Muscle layer of duodenum (tissue), 2 donors: ENCODE measurements at regions not wholly inside any gene's neighbourhood (a gene's known extent, or its start where the extent isn't known, plus 50 kb on each side); places are given as distances from the start of the nearest gene placed in this dataset.
"Not testable (repeated sequence)": the region's sequence is repeated elsewhere in the genome, so short reads cannot be mapped to it uniquely, and the experiment has no call there.

Experiments used
- H3K27ac ChIP-seq: one replicate; pipeline ENCODE4 v1.7.0; 2013; ENCODE audit warnings: mild to moderate bottlenecking, low read length
- H3K27me3 ChIP-seq: one replicate; pipeline ENCODE4 v1.7.0; 2013; ENCODE audit warnings: low read depth, mild to moderate bottlenecking, control low read depth, low read length
- H3K36me3 ChIP-seq, 2 donors: one replicate each; pipeline ENCODE4 v1.7.0; 2013; ENCODE audit warnings: low read length in 2 of 2, control low read depth in 1 of 2, mild to moderate bottlenecking in 1 of 2; ENCODE audit not compliant: insufficient read depth in 2 of 2, control insufficient read depth in 1 of 2
- H3K4me1 ChIP-seq, 2 donors: one replicate each; pipeline ENCODE4 v1.7.0; 2013; ENCODE audit warnings: low read length in 2 of 2, mild to moderate bottlenecking in 2 of 2, control low read depth in 1 of 2, moderate library complexity in 1 of 2; ENCODE audit not compliant: insufficient read depth in 2 of 2, control insufficient read depth in 1 of 2
- H3K4me3 ChIP-seq, 2 donors: one replicate each; pipeline ENCODE4 v1.7.0; 2013; ENCODE audit warnings: low read length in 2 of 2, low read depth in 1 of 2, mild to moderate bottlenecking in 1 of 2
- H3K9me3 ChIP-seq, 2 donors: one replicate each; pipeline ENCODE4 v1.7.0; 2013; ENCODE audit warnings: low read length in 2 of 2, control low read depth in 1 of 2, mild to moderate bottlenecking in 1 of 2; ENCODE audit not compliant: control insufficient read depth in 1 of 2
- donor health status: healthy.

DNA sequence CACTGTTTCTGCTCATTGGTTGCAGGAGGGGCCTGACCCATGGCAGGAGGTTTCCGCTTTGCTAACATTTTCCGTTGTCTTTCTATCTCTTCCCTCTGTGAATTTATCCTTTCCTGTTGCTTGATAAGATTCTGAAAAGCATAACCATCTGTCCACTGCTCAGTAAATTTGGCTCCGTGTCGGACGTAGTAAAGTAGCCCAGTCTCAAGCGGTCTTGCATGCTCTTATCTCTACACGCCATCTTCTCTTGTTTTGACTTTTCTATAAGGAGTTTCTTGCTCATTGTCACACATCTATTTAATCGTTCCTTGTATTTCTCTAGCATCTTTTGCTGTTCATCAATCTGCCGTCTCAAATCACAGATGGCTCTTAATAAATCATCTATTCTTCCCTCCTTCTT is 216.3 kb upstream of the CCL2 start:
- not testable (repeated sequence) for H3K27ac ChIP-seq, H3K9me3 ChIP-seq, H3K4me3 ChIP-seq, H3K27me3 ChIP-seq, H3K4me1 ChIP-seq, H3K36me3 ChIP-seq

GRCh38 chr17:34039213-34039612 is 215.9 kb upstream of the CCL2 start:
- H3K27ac ChIP-seq, H3K4me1 ChIP-seq, H3K36me3 ChIP-seq, H3K4me3 ChIP-seq, H3K27me3 ChIP-seq, H3K9me3 ChIP-seq: not testable (repeated sequence)

- H3K36me3 ChIP-seq = not testable (repeated sequence)
These were observed 215.1 kb upstream of the CCL2 start for GRCh38 chr17:34039759-34040555.

GRCh38 chr17:34045990-34046389 is 209.1 kb upstream of the CCL2 start:
- Histone ChIP-seq H3K4me1 (no peaks in the 10 kb centered on the region), H3K27me3 (no peaks in the 10 kb centered on the region), H3K9me3 (peaks cover 0 to 12% of the 10 kb centered on the region in 2 donors), H3K27ac (no peak overlapping the region), H3K36me3 (no peaks in the 10 kb centered on the region), H3K4me3 (no peak overlapping the region)

More at GRCh38 chr17:34039759-34040555, 215.1 kb upstream of the CCL2 start:
- not testable (repeated sequence) for H3K27ac ChIP-seq, H3K27me3 ChIP-seq, H3K4me3 ChIP-seq, H3K4me1 ChIP-seq, H3K9me3 ChIP-seq

- H3K4me3 ChIP-seq = no peak overlapping the region
- no peak overlapping the region for H3K27ac ChIP-seq
- no peaks in the 10 kb centered on the region for H3K4me1 ChIP-seq
- H3K9me3 ChIP-seq = peaks cover 0 to 6% of the 10 kb centered on the region in 2 donors
- no peaks in the 10 kb centered on the region for H3K36me3 ChIP-seq
- no peaks in the 10 kb centered on the region for H3K27me3 ChIP-seq
These were observed 204.0 kb upstream of the CCL2 start for GRCh38 chr17:34051046-34051445.

- H3K27me3 ChIP-seq = no peaks in the 10 kb centered on the region
- peaks cover 0 to 6% of the 10 kb centered on the region in 2 donors for H3K9me3 ChIP-seq
- H3K27ac ChIP-seq = no peak overlapping the region
- H3K4me3 ChIP-seq = no peak overlapping the region
- no peaks in the 10 kb centered on the region for H3K4me1 ChIP-seq
- no peaks in the 10 kb centered on the region for H3K36me3 ChIP-seq
These were observed 200.6 kb upstream of the CCL2 start for GRCh38 chr17:34054495-34054894.

DNA sequence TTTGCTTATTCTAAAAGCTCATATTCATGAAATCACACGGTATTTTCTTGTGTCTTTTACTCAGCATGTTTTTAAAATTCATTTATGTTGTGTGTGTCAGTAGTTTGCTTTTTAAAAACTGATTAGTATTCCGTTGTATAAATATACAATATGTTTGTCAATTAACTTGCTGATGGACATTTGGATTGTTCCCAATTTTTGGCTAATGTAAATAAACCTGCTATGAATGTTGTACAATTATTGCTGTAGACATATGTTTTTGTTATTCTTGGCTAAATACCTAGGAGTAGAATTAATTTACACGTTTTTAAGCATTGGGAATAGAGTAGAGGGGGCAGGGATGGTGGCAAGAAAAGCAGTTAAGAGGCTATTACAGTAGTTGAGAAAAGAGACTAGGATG is 199.5 kb upstream of the CCL2 start:
- no peaks in the 10 kb centered on the region for H3K4me1 ChIP-seq
- no peak overlapping the region for H3K27ac ChIP-seq

DNA sequence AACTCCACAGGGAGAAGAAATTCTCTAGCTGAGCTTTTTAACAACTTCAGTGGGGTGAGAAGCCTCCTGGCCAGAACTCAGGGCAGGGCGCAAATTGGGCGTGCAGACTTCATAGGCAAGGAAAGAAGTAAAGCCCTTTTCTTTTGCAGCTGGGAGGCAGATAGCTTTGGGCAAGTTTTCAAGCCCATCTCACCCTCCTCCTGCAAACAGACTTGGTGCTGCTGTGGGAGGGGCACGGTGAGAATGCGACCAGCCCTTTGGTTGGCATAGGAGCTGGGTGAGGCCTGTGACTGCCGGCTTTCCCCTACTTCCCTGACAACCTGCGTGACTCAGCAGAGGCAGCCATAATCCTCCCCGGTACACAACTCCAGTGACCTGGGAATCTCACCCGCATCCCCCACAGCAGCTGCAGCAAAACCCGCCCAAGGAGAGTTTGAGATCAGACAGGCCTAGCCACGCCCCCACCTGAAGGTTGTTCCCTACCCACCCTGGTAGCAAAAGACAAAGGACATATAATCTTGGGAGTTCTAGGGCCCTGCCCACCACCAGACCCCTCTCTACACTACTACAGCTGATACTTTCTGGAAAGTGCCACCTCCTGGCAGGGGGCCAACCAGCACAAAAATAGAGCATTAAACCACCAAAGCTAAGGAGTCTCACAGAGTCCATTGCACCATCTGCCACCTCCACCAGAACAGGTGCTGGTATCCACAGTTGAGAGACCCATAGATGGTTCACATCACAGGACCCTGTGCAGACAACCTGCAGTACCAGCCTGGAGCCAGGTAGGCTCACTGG is 195.5 kb upstream of the CCL2 start:
- Histone ChIP-seq H3K36me3 (no peaks in the 10 kb centered on the region), H3K4me1 (no peaks in the 10 kb centered on the region), H3K9me3 (peaks cover 0 to 11% of the 10 kb centered on the region in 2 donors), H3K4me3 (no peak overlapping the region), H3K27me3 (no peaks in the 10 kb centered on the region), H3K27ac (no peak overlapping the region)

More for the DNA sequence above, 199.5 kb upstream of the CCL2 start:
- Histone ChIP-seq H3K36me3 (no peaks in the 10 kb centered on the region), H3K9me3 (peaks cover 0 to 11% of the 10 kb centered on the region in 2 donors), H3K27me3 (no peaks in the 10 kb centered on the region), H3K4me3 (no peak overlapping the region)

- Histone ChIP-seq H3K9me3 (peaks cover 0 to 3% of the 10 kb centered on the region in 2 donors), H3K27me3 (no peaks in the 10 kb centered on the region), H3K36me3 (no peaks in the 10 kb centered on the region), H3K4me3 (no peak overlapping the region), H3K4me1 (no peaks in the 10 kb centered on the region), H3K27ac (no peak overlapping the region)
These were observed 188.6 kb upstream of the CCL2 start for GRCh38 chr17:34066528-34066927.

- H3K4me3 ChIP-seq = no peak overlapping the region
- no peaks in the 10 kb centered on the region for H3K27me3 ChIP-seq
- H3K4me1 ChIP-seq = no peaks in the 10 kb centered on the region
- no peaks in the 10 kb centered on the region for H3K36me3 ChIP-seq
- H3K27ac ChIP-seq = no peak overlapping the region
- H3K9me3 ChIP-seq = peaks cover 0 to 3% of the 10 kb centered on the region in 2 donors
These were observed 188.1 kb upstream of the CCL2 start for GRCh38 chr17:34067011-34067410.

DNA sequence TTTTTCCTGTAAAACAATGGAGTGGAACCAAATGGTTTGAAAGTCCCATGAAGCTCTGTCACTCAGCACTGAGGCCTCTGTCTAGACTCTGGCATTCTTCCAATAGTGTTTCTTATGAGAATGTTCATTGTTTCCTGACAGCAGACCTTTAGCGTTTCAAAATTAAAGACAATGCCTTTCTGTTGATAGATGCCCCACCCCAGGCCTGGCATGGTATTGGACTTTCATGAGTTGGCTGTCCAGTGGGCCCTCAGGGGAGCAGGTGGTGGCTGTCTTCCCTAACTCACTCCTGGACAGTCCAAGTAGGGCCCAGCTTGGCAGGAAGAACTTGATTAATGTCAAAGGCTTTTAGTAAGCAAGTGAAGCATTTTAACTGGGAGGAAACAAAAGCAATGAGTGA is 186.5 kb upstream of the CCL2 start:
- no peak overlapping the region for H3K4me3 ChIP-seq
- H3K36me3 ChIP-seq = no peaks in the 10 kb centered on the region
- H3K4me1 ChIP-seq = no peaks in the 10 kb centered on the region
- peaks cover 0 to 3% of the 10 kb centered on the region in 2 donors for H3K9me3 ChIP-seq
- H3K27me3 ChIP-seq = no peaks in the 10 kb centered on the region
- no peak overlapping the region for H3K27ac ChIP-seq
